GM21367 (cell line): ENCODE measurements at regions not wholly inside any gene's neighbourhood (a gene's known extent, or its start where the extent isn't known, plus 50 kb on each side); places are given as distances from the start of the nearest gene placed in this dataset.
"Not testable (repeated sequence)": the region's sequence is repeated elsewhere in the genome, so short reads cannot be mapped to it uniquely, and the experiment has no call there.

ENCODE experiments used
- ATAC-seq: cut with Tn5 transposase; IDR thresholded peaks from one replicate; pipeline ENCODE4 v1.9.1; 2021; ENCODE audit not compliant: unreplicated experiment

GRCh38 chr14:42554091-42554490 is 947.4 kb downstream of the LRFN5 start:
- no peak for ATAC-seq

DNA sequence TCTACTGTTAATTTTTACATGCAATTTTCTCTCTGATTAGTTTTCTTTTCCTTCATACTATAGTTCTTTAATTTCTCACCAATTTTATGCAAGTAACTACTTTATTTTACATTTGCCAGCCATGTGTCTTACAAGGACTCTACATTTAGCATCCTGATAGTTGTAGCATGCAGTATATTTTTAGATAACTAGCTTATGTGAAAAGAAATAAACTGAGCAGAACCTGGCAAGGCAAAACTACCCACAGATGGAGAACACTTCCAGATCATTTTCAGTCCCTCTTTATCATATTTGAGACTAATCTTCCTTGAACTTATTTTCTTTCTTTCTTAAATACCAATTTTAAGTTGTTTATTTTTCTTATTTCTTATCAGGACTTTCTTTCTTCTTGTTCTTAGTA is 943.6 kb downstream of the LRFN5 start:
- ATAC-seq = no peak

DNA sequence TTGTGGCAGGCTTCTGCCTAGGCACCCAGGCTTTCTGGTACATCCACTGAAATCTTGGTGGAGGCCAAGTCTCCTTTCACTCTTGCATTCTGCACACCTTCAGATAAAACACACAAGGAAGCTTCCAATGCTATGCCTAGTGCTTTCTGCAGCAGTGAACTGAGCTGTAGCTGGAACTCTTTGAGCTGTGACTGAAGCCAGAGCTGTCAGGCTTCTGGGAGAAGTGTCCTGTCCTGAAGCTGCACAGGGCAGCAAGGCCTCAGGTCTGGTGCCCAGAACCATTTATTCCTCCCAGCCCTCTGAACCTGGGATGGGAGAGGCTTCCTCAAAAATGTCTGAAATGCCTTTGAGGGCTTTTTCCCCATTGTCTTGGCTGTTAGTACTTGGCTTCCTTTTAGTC is 941.7 kb downstream of the LRFN5 start:
- no peak for ATAC-seq

DNA sequence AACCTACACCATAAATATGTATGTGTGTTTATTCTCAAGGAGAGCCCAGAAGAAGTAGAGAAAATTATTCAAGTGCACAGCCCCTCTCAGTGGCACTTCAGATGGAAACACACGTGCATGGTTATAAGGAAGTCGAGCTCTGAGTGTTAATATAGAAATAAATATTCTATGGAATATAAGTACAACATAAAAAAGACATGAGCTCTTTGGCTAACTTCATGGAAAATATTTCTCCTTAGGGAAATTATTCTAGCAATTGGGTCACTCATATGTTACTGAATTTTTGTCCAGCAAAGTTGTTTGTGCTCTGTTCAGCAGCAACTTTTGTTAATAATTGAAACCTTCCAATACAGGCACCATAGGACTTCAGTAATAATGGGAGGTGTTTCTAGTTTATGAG is 939.0 kb downstream of the LRFN5 start:
- no peak for ATAC-seq

GRCh38 chr14:42541535-42542001 is 934.9 kb downstream of the LRFN5 start:
- ATAC-seq = no peak

DNA sequence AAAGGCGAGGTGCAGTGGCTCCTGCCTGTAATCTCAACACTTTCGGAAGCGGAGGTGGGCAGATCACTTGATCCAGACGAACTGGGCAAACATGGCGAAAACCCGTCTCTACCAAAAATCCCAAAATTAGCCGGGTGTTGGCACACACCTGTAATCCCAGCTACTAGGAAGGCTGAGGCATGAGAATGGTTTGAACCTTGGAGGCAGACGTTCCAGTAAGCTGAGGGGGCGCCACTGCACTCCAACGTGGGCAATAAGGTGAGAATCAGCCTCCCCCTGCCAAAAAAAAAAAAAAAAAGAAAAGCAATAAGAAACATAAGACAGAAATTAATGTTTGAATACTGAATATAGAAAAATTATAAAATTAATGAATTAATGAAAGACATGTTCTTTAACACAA is 928.7 kb downstream of the LRFN5 start:
- no peak for ATAC-seq

GRCh38 chr14:42533476-42533875 is 926.8 kb downstream of the LRFN5 start:
- no peak for ATAC-seq

GRCh38 chr14:42532194-42532593 is 925.5 kb downstream of the LRFN5 start:
- no peak for ATAC-seq

- no peak for ATAC-seq
These were observed 920.5 kb downstream of the LRFN5 start for GRCh38 chr14:42527141-42527540.

- peak; percentile 98 for ATAC-seq
These were observed 917.0 kb downstream of the LRFN5 start for GRCh38 chr14:42523666-42524065.

DNA sequence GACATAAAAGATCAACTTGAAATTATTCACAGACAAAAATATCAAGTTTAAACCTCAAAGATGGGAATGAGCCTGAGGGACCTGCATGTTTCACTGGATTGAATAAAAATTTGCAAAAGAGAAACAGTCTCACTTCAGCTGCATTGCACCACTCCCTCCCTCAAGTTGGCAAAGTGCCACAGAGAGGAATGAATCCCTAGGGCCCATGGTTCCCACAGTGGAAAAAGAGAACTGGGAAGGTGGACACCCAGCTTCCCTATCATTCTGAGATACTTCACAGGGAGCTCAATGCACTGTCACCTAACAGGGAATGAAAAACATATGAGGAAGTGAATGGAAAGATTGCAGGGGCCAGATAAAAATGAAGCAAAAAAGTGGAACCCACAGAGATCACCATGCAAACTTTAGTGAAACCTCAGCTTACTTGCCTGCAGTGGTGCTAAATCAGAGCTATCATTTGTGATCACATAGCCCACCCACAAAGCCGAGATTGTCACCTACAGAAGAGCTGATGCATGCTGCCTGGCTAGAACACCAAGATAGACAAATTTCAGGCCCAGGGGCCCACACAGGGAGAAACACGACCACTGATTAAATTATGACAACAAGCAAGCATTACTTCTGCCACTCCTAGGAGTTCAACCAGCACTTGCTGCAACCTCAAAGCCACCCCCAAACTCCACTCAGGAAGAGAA is 911.3 kb downstream of the LRFN5 start:
- ATAC-seq = no peak

DNA sequence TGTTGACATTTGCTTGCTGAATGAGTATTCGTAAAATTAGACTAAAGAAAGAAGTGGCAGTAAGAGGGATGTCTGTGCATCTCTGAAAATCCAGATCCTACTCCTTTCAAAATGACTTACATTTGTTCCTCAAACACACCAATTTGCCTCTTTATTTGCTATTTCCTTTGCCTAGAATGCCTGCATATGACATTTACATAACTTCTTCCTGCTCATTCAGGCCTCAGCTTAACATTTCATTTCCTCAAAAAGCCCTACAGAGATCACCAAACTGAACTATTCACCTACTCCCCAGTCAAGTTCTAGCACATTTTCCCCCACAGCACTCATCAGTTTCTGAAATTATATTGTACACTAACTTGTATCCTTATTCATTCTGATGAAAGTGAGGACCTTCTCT is 907.2 kb downstream of the LRFN5 start:
- ATAC-seq = no peak

DNA sequence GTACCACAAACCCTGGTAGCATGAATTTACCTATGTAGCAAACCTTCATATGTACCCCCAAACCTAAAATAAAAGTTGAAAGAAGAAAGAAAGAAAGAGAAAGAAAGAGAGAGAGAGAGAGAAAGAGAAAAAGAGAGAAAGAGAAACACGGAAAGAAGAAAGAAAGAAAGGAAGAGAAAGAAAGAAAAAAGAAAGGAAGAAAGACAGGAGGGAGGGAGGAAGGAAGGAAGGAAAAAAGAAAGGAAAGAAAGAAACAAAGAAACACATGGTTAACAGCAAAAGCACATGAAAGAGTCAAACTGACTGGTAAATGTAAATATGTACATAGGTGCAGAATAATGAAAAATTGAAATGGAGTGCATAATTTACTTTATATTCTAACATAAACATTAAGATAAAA is 903.4 kb downstream of the LRFN5 start:
- no peak for ATAC-seq

DNA sequence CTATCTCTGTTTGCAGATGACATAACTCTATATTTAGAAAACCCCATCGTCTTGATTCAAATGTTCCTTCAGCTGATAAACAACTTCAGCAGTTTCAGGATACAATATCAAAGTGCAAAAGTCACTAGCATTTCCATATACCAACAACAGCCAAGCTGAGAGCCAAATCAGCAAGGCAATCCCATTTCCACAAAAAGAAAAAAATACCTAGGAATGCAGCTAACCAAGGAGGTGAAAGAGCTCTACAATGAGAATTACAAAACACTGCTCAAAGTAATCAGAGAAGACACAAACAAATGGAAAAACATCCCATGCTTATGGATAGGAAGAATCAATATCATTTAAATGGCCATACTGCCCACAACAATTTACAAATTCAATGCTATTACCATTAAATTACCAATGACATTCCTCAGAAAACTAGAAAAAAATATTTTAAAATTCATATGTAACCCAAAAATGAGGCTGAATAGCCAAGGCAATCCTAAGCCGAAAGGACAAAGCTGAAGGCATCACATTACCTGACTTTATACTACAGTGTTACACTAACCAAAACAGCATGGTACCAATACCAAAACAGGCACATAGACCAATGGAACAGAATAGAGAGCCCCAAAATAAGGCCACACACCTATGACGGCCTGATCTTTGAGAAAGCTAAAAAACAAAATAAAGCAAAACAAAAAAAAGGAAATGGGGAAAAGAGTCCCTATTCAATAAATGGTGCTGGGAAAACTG is 901.7 kb downstream of the LRFN5 start:
- ATAC-seq = no peak

DNA sequence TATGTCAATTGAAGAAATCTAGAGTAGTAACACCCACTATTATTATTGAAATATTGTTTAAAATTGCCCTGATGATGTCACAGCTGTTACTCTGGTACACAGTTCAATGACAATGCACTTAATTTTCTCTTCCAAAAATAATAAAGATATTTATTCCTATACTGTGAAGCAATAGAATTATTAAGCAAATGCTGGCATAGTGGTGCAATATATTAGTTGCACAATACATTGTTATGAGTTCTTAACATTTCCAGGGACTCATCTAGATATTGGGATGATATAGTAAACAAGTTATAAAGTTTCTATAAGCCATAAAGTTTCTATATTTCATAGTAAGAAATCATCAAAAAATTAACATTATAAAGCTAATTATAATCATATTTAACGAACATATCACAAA is 897.8 kb downstream of the LRFN5 start:
- no peak for ATAC-seq

- no peak for ATAC-seq
These were observed 892.5 kb downstream of the LRFN5 start for GRCh38 chr14:42499137-42499536.

DNA sequence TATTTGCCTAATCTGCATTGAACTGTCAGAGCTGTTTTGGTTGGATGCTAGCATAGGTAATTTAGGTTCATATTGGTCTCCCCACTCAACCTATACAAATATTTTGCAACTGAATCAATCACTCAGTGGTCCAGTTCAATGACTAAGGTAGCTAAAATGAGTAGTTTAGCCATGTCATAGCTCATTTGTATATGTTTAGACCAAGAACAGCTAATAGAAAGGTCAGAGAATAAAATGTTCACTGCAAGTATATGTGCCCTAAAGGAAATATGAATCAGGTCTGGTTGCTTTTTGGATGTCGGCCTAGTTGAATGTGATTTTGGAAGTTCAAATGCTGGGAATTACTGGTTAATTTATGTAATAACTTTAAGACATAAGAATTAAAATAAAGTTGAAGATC is 883.9 kb downstream of the LRFN5 start:
- ATAC-seq = no peak

DNA sequence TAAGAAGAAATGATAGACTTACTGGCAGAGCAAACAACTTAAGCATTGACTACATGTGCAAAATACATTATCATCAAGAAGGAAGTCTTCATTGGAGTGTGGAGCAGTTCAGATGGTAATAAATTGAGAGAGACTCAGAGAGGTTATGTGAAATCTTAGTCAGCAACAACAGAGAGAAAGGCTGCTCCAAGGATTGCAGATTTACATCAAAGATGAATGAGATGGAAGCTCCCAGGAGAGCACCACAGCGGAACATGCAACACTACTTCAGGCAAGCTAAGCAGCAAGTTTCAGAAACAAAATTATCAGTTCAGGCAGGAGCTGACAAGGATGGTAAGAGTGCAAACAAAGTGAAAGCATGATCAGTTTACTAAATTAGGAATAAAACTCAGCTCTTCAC is 882.3 kb downstream of the LRFN5 start:
- ATAC-seq = no peak

GRCh38 chr14:42482345-42482971 is 875.8 kb downstream of the LRFN5 start:
- not testable (repeated sequence) for ATAC-seq

DNA sequence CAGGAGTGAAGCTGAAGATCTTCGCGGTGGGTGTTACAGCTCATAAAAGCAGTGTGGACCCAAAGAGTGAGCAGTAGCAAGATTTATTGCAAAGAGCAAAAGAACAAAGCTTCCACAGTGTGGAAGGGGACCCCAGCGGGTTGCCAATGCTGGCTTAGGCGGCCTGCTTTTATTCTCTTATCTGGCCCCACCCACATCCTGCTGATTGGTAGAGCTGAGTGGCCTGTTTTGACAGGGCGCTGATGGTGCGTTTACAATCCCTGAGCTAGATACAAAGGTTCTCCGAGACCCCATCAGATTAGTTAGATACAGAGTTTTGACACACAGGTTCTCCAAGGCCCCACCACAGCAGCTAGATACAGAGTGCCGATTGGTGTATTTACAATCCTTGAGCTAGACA is 875.0 kb downstream of the LRFN5 start:
- ATAC-seq = not testable (repeated sequence)

DNA sequence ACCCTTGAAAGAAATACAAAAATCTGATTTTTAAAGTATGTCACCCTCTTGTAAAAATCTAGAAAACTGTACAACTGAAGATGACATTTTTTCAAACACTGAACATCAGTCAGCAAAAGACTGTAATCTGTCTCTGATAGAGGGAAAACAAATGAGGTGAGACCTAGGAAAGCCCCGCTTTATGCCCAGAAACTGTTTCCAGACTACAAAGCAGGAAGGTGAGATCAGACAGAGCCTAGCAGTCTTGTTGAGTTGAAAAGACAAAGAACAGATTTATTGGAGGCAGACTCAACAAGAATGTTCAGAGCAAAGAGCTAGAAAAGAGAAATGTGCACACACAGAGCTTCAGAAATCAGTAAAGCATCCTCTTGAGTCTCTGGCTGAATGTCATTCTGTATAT is 873.6 kb downstream of the LRFN5 start:
- ATAC-seq = no peak

DNA sequence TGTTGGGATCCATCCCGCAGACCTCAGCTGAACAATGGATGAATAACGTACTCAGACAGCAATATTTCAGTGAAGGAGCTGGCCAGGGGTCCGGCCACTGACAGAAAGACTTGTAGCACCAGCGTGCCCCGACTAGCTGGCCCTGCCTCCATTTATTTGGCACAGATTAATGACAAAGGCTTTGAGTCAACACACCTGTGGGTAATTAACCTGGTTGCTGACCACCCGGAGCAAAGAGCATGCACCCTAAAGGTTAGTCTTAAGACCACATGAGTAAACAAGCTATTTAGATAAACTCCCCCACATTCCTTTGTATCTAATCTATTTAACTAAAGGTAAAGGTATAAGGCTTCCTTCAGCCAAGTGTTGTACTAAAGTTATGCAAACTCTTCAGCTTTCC is 868.6 kb downstream of the LRFN5 start:
- ATAC-seq = no peak
